ENCODE measurements at regions not wholly inside any gene's neighbourhood (a gene's known extent, or its start where the extent isn't known, plus 50 kb on each side); places are given as distances from the start of the nearest gene placed in this dataset.

- no peak overlapping the region for H3K27ac Mint-ChIP-seq
- H3K4me1 Mint-ChIP-seq (ENCODE audit: low read depth) = peaks cover 12% of the 10 kb centered on the region
- peaks cover 16% of the 10 kb centered on the region for H3K9me3 Mint-ChIP-seq (ENCODE audit: low read depth)
- TF ChIP-seq, protein P1, sequence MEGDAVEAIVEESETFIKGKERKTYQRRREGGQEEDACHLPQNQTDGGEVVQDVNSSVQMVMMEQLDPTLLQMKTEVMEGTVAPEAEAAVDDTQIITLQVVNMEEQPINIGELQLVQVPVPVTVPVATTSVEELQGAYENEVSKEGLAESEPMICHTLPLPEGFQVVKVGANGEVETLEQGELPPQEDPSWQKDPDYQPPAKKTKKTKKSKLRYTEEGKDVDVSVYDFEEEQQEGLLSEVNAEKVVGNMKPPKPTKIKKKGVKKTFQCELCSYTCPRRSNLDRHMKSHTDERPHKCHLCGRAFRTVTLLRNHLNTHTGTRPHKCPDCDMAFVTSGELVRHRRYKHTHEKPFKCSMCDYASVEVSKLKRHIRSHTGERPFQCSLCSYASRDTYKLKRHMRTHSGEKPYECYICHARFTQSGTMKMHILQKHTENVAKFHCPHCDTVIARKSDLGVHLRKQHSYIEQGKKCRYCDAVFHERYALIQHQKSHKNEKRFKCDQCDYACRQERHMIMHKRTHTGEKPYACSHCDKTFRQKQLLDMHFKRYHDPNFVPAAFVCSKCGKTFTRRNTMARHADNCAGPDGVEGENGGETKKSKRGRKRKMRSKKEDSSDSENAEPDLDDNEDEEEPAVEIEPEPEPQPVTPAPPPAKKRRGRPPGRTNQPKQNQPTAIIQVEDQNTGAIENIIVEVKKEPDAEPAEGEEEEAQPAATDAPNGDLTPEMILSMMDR (IDR thresholded peaks at IDR 0.05; ENCODE audit: unreplicated experiment) = no peak
- peaks cover 34% of the 10 kb centered on the region for H3K27me3 Mint-ChIP-seq
- DNase-seq (ENCODE audit: low spot score, unreplicated experiment) = no peak
- H3K4me3 Mint-ChIP-seq (ENCODE audit: low read depth) = no peak overlapping the region
- H3K36me3 Mint-ChIP-seq (ENCODE audit: insufficient read depth) = peaks cover 2% of the 10 kb centered on the region
Measured at GRCh38 chr12:3431686-3432085, 59.3 kb upstream of the PRMT8 start.

DNA sequence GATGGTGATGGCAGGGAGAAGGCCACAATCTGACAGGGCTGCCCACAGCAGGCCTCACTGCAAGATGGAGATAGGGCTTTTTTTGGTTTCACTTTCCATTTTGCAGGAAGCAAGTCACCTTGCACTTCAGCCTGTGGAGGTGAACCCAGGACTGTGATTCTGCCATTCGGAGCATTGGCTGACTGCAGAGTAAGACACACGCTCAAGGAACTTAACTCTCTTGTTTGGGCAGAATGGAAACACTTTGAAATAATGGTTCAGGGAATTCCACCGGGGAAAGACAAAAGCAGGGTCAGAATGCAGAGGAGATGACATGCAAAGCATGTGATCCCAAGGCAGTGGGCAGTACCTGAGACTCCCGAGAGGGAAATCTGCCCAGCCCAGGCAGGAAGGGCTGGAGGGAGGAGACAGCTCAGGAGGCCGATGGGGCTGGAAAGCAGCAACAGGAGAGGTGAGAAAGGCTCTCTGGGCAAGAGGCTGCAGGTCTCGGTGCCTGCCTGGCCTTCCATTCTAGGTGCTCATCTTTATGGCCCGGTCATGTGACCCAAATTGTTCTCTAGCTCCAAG, 58.7 kb upstream of the PRMT8 start:
- Mint-ChIP-seq H3K9me3 (ENCODE audit: low read depth) (peaks cover 16% of the 10 kb centered on the region), H3K4me1 (ENCODE audit: low read depth) (peaks cover 12% of the 10 kb centered on the region), H3K27me3 (peaks cover 34% of the 10 kb centered on the region), H3K27ac (no peak overlapping the region), H3K36me3 (ENCODE audit: insufficient read depth) (peaks cover 2% of the 10 kb centered on the region), H3K4me3 (ENCODE audit: low read depth) (no peak overlapping the region)
- DNase-seq (ENCODE audit: low spot score, unreplicated experiment) = no peak
- TF ChIP-seq, protein P1 (IDR thresholded peaks at IDR 0.05; ENCODE audit: unreplicated experiment) = no peak

GRCh38 chr12:3432868-3433267, 58.1 kb upstream of the PRMT8 start:
- peaks cover 16% of the 10 kb centered on the region for H3K9me3 Mint-ChIP-seq (ENCODE audit: low read depth)
- peaks cover 34% of the 10 kb centered on the region for H3K27me3 Mint-ChIP-seq
- TF ChIP-seq, protein P1 (IDR thresholded peaks at IDR 0.05; ENCODE audit: unreplicated experiment) = no peak
- no peak overlapping the region for H3K4me3 Mint-ChIP-seq (ENCODE audit: low read depth)
- DNase-seq (ENCODE audit: low spot score, unreplicated experiment) = no peak
- H3K4me1 Mint-ChIP-seq (ENCODE audit: low read depth) = peaks cover 12% of the 10 kb centered on the region
- no peak overlapping the region for H3K27ac Mint-ChIP-seq
- H3K36me3 Mint-ChIP-seq (ENCODE audit: insufficient read depth) = peaks cover 2% of the 10 kb centered on the region

GRCh38 chr12:3436461-3437065, 54.4 kb upstream of the PRMT8 start:
- Mint-ChIP-seq H3K9me3 (ENCODE audit: low read depth) (no peaks in the 10 kb centered on the region), H3K27ac (no peak overlapping the region), H3K27me3 (peaks cover 34% of the 10 kb centered on the region), H3K4me1 (ENCODE audit: low read depth) (peaks cover 2% of the 10 kb centered on the region), H3K4me3 (ENCODE audit: low read depth) (no peak overlapping the region), H3K36me3 (ENCODE audit: insufficient read depth) (no peaks in the 10 kb centered on the region)
- TF ChIP-seq, protein P1 (IDR thresholded peaks at IDR 0.05; ENCODE audit: unreplicated experiment) = no peak
- no peak for DNase-seq (ENCODE audit: low spot score, unreplicated experiment)

DNA sequence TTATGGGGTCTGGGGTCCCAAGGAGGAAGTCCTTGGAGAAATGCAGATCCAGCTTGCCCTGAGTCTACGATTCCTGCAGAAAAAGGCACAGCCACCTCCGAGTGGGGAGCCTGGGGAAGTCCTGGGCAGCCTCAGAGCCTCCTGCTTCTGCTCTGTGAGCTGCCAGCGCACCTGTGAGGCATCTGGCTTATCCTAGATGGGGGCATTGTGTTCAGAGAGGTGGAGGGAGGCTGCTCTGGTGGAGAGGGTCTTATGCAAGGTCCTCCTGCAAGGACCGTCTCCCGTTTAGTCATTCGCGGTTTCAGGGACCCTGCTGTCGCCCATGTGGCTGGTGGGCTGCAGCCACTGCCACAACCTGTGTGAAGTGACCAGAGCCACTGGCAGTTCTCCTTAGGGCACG, 53.0 kb upstream of the PRMT8 start:
- DNase-seq (ENCODE audit: low spot score, unreplicated experiment) = no peak
- Mint-ChIP-seq H3K4me1 (ENCODE audit: low read depth) (no peaks in the 10 kb centered on the region), H3K36me3 (ENCODE audit: insufficient read depth) (no peaks in the 10 kb centered on the region), H3K9me3 (ENCODE audit: low read depth) (no peaks in the 10 kb centered on the region), H3K4me3 (ENCODE audit: low read depth) (no peak overlapping the region), H3K27me3 (peaks cover 31% of the 10 kb centered on the region), H3K27ac (no peak overlapping the region)
- TF ChIP-seq, protein P1 (IDR thresholded peaks at IDR 0.05; ENCODE audit: unreplicated experiment) = no peak

Measured in progenitor cell of endocrine pancreas (in vitro differentiated cells).